Mucosa of descending colon (tissue), 3 donors: ENCODE measurements at regions not wholly inside any gene's neighbourhood (a gene's known extent, or its start where the extent isn't known, plus 50 kb on each side); places are given as distances from the start of the nearest gene placed in this dataset.
A peak's percentile ranks its signal among the peaks of the same experiment; 100 is the strongest.

Source experiments
- ATAC-seq: fragments of 200-7000 bp; cut with Tn5 transposase; one replicate; pipeline ENCODE4 v1.9.1; 2020; ENCODE audit warnings: mild to moderate bottlenecking, moderate library complexity
- DNase-seq, 3 donors: peaks; one replicate each; pipeline ENCODE4 v3.0.0-alpha.2; 2020
- H3K36me3 ChIP-seq: fragments of 200-600 bp; one replicate; pipeline ENCODE4 v1.8.0; 2021; ENCODE audit warnings: low read depth, mild to moderate bottlenecking
- H3K4me1 ChIP-seq: fragments of 200-600 bp; one replicate; pipeline ENCODE4 v1.8.0; 2021; ENCODE audit warnings: low read depth, mild to moderate bottlenecking
- H3K4me3 ChIP-seq: fragments of 200-600 bp; one replicate; pipeline ENCODE4 v1.8.0; 2021; ENCODE audit warnings: mild to moderate bottlenecking
- H3K9me3 ChIP-seq: fragments of 200-600 bp; one replicate; pipeline ENCODE4 v1.8.0; 2021; ENCODE audit warnings: mild to moderate bottlenecking
- CTCF ChIP-seq: fragments of 200-600 bp; IDR thresholded peaks from one replicate; pipeline ENCODE4 v1.8.0; 2022; ENCODE audit warnings: antibody characterized with exemption, mild to moderate bottlenecking
- intact Hi-C, 2 donors: fragments of 100-400 bp; cut with DNase I in 1 of 2; cut with micrococcal nuclease in 1 of 2; formaldehyde crosslinking; loops; one replicate each; pipeline versions ENCODE4 v1.11.0 to v1.11.1; 2022; cut with DNase I, micrococcal nuclease
- donor health status: DM: no; HTN: no; CAD: no; lungs with moderate emphysema.
- donor health status: DM: no; HTN: no; CAD: no.
- donor health status: DM: no; HTN: yes; CAD: no.

DNA sequence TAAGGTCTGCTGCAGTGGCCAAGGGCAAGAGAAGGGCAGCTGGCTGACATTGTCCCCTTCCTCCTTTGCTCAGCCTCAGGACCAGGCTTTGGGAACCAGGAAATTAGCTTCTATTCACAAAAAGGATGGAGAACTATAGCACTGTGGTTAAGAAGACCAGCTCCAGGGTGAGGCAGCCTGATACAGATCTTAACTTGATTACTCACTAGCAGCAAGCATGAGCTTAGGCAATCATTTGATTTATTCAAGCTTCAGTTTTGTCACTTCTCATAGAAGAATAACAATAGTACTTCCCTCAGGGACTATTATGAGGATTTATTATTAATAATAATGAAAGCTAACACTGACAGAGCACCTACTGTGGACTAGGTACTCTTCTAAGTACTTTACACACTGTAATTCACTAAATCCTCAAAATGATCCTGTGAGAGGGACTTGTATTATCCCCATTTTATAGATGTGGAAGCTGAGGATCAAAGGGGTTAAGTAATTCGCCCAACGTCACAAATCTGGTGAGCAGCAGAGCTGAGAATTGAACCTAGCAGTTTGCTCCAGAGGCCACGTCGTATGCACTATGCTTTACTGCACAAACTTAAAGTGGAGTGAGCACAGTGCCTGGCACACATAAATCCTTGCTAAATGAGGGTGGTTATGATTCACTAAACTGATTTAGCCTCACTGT, 130.4 kb upstream of the PAK3 start:
- Histone ChIP-seq H3K4me3 (no peak overlapping the region), H3K9me3 (no peaks in the 10 kb centered on the region), H3K36me3 (no peaks in the 10 kb centered on the region), H3K4me1 (no peaks in the 10 kb centered on the region)
- intact Hi-C loops: no loop called here
- no peak for TF ChIP-seq CTCF
- DNase-seq (no peak), ATAC-seq (no peak)

GRCh38 chrX:110964786-110965185, 131.2 kb upstream of the PAK3 start:
- intact Hi-C loops: no loop called here
- DNase-seq: no peak
- Histone ChIP-seq H3K36me3 (no peaks in the 10 kb centered on the region), H3K4me1 (no peaks in the 10 kb centered on the region), H3K9me3 (no peaks in the 10 kb centered on the region), H3K4me3 (no peak overlapping the region)
- no peak for ATAC-seq
- TF ChIP-seq CTCF: no peak

- no peak for TF ChIP-seq CTCF
- H3K9me3 ChIP-seq: no peaks in the 10 kb centered on the region
- no peak for ATAC-seq
These were observed 133.5 kb upstream of the PAK3 start for GRCh38 chrX:110962451-110962850.

GRCh38 chrX:110955706-110956105, 140.3 kb upstream of the PAK3 start:
- intact Hi-C loops: no loop called here
- ATAC-seq (no peak), DNase-seq (no peak)
- H3K4me1 ChIP-seq: no peaks in the 10 kb centered on the region
- no peak overlapping the region for H3K4me3 ChIP-seq
- H3K36me3 ChIP-seq: no peaks in the 10 kb centered on the region
- no peak for TF ChIP-seq CTCF
- no peaks in the 10 kb centered on the region for H3K9me3 ChIP-seq

More at GRCh38 chrX:110962451-110962850, 133.5 kb upstream of the PAK3 start:
- no peak overlapping the region for H3K4me3 ChIP-seq
- no peaks in the 10 kb centered on the region for H3K4me1 ChIP-seq
- no peak for DNase-seq
- no peaks in the 10 kb centered on the region for H3K36me3 ChIP-seq
- intact Hi-C loops: no loop called here

DNA sequence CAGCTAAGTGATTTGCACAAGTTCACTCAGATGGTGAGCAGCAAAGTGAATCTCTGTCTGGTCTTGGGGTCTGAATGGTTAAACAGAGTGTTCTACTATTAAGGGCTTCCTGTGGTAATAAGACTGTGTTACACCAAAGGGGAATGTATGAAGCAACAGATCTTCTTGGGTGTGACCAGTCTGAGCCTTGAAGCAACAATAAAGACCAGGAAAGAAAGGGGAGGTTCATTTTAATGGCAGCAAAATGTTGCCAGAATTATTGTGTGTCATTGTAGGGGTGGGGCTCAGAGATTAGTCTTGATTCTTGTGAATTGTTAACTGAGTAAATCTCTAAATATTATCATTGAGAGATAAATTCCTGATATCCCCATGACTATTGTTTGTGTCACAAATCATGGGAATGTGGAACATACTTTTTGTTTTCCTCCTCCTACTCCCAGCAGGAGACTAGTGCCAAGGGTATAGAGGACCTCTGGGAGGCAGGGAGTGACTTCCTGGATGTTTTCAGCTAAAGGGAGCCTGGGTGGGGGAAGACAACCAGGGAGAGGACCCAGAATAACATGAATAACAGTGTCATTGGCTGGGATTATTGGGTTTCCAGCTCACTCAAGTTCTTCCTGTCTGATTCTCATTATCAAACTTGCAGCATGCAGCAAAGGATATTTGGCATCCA, 141.4 kb upstream of the PAK3 start:
- Histone ChIP-seq H3K9me3 (no peaks in the 10 kb centered on the region), H3K4me1 (no peaks in the 10 kb centered on the region), H3K4me3 (no peak overlapping the region), H3K36me3 (no peaks in the 10 kb centered on the region)
- intact Hi-C loops: no loop called here
- DNase-seq (no peak), ATAC-seq (peak; percentile 71)
- TF ChIP-seq CTCF: no peak
